ENCODE measurements at regions not wholly inside any gene's neighbourhood (a gene's known extent, or its start where the extent isn't known, plus 50 kb on each side); places are given as distances from the start of the nearest gene placed in this dataset.

DNA sequence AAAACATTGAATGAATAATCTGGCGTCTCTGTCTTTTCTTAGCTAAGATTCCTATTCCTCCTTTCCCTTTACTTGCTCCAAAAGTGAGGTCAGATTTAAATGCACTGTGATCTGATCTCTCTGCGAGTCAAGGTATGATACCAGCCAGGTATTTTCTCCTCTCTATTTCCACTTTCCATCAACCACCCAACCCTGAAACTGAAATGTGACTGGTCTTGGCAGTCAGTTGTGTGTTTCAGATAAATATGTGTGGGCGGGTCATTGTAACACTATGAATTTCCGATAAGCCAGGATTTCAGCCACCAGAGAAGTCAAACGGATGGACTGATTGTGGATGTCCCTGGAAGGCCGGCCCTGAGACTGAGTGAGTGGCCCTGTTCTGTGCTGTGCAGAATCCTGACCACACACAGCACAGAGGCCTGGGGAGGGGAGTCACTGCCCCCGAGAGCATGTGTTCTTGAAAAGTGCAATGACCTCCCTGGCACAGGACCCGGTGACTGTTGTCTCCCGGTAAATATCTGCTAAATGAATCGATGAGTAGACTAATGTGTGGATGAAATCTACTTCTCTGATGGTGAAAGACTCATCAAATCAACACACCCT is 612.5 kb upstream of the TMEM132C start:
- Histone ChIP-seq H3K4me3 (ENCODE audit: low read depth, low read length) (no peak overlapping the region), H3K36me3 (ENCODE audit: control insufficient read depth, insufficient read depth, low read length) (no peaks in the 10 kb centered on the region), H3K27me3 (ENCODE audit: control insufficient read depth, insufficient read depth, low read length) (no peaks in the 10 kb centered on the region)
- no peak for DNase-seq (ENCODE audit: low read depth)
- TF ChIP-seq, protein P1, sequence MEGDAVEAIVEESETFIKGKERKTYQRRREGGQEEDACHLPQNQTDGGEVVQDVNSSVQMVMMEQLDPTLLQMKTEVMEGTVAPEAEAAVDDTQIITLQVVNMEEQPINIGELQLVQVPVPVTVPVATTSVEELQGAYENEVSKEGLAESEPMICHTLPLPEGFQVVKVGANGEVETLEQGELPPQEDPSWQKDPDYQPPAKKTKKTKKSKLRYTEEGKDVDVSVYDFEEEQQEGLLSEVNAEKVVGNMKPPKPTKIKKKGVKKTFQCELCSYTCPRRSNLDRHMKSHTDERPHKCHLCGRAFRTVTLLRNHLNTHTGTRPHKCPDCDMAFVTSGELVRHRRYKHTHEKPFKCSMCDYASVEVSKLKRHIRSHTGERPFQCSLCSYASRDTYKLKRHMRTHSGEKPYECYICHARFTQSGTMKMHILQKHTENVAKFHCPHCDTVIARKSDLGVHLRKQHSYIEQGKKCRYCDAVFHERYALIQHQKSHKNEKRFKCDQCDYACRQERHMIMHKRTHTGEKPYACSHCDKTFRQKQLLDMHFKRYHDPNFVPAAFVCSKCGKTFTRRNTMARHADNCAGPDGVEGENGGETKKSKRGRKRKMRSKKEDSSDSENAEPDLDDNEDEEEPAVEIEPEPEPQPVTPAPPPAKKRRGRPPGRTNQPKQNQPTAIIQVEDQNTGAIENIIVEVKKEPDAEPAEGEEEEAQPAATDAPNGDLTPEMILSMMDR (IDR thresholded peaks at IDR 0.05; ENCODE audit: insufficient read depth, low read length, poor library complexity, severe bottlenecking), result no peak

DNA sequence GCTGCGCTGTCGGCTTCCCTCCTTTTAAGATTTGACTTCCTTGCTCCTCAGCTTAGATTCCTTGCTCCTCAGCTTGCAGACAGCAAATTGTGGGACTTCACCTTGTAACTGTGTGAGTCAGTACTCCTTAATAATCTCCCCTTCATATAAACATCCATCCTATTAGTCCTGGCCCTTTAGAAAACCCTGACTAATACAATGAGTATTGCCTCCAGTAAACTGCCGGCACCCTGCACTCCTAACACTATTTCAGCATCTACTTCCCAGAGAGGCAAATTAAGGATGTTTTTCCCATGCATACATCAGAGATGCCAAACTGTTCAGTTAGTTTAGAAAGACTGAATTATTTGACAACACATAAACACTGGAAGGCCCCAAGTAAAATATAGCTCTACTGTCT is 611.3 kb upstream of the TMEM132C start:
- TF ChIP-seq, protein P1 (IDR thresholded peaks at IDR 0.05; ENCODE audit: insufficient read depth, low read length, poor library complexity, severe bottlenecking), result no peak
- DNase-seq (ENCODE audit: low read depth), result no peak
- H3K27me3 ChIP-seq (ENCODE audit: control insufficient read depth, insufficient read depth, low read length), result no peaks in the 10 kb centered on the region
- H3K4me3 ChIP-seq (ENCODE audit: low read depth, low read length), result no peak overlapping the region
- H3K36me3 ChIP-seq (ENCODE audit: control insufficient read depth, insufficient read depth, low read length), result no peaks in the 10 kb centered on the region

DNA sequence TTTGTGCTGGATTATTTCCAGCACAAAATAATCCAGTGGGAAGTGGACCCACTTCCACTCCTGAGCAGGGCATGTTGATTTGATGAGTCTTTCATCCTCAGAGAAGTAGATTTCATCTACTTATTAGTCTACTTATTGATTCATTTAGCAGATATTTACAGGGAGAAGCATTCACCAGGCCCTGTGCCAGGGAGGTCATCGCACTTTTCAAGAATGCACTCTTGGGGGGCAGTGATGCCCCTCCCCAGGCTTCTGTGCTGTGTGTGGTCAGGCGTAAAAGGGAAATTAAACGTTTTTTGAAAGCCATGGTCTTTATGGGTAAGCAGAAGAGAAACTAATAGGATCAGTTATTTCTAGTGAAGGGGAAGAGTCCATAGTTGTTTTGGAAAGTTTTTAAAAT is 610.7 kb upstream of the TMEM132C start:
- Histone ChIP-seq H3K36me3 (ENCODE audit: control insufficient read depth, insufficient read depth, low read length) (no peaks in the 10 kb centered on the region), H3K4me3 (ENCODE audit: low read depth, low read length) (no peak overlapping the region), H3K27me3 (ENCODE audit: control insufficient read depth, insufficient read depth, low read length) (no peaks in the 10 kb centered on the region)
- TF ChIP-seq, protein P1 (IDR thresholded peaks at IDR 0.05; ENCODE audit: insufficient read depth, low read length, poor library complexity, severe bottlenecking), result no peak
- no peak for DNase-seq (ENCODE audit: low read depth)

DNA sequence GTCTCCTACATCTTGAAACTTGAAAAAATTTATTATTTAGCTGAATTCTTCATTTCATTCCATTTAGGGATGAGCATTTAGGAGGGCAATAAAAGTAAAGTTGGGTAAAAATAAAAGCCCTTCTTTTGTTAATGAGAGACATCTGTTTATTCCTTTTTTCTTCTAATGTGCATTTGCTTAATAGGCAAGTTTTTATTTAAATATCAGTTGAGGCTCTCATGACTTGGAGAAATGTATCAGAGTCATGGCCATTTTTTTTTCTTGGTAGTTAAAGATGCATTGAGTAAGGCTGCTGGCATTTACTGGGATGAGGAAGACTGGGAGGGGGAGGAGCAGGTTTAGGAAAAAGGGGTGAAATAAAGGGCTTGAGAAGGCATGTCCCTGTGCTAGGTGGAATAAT is 609.9 kb upstream of the TMEM132C start:
- Histone ChIP-seq H3K27me3 (ENCODE audit: control insufficient read depth, insufficient read depth, low read length) (no peaks in the 10 kb centered on the region), H3K36me3 (ENCODE audit: control insufficient read depth, insufficient read depth, low read length) (no peaks in the 10 kb centered on the region), H3K4me3 (ENCODE audit: low read depth, low read length) (no peak overlapping the region)
- no peak for DNase-seq (ENCODE audit: low read depth)
- TF ChIP-seq, protein P1 (IDR thresholded peaks at IDR 0.05; ENCODE audit: insufficient read depth, low read length, poor library complexity, severe bottlenecking), result no peak

DNA sequence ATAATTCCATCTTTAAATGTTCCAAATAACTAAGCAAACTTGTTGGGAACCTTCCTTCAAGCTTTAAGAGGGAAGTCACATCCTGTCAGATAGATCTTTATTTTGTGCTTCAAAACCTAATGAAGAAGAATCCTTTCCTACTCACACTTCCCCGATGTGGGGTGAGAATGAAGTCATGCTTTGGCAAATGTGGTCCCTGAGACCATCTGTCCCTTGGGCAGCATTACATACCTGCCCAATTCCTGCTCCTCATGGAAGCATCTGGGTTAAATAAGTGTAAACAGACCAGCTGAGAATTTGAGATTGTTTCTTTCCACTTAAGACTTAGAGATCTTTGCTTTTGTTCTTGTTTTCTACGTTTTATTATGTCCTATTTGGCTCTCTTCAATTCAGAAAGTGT is 606.0 kb upstream of the TMEM132C start:
- Histone ChIP-seq H3K4me3 (ENCODE audit: low read depth, low read length) (no peak overlapping the region), H3K36me3 (ENCODE audit: control insufficient read depth, insufficient read depth, low read length) (no peaks in the 10 kb centered on the region), H3K27me3 (ENCODE audit: control insufficient read depth, insufficient read depth, low read length) (no peaks in the 10 kb centered on the region)
- TF ChIP-seq, protein P1 (IDR thresholded peaks at IDR 0.05; ENCODE audit: insufficient read depth, low read length, poor library complexity, severe bottlenecking), result no peak
- DNase-seq (ENCODE audit: low read depth), result no peak

DNA sequence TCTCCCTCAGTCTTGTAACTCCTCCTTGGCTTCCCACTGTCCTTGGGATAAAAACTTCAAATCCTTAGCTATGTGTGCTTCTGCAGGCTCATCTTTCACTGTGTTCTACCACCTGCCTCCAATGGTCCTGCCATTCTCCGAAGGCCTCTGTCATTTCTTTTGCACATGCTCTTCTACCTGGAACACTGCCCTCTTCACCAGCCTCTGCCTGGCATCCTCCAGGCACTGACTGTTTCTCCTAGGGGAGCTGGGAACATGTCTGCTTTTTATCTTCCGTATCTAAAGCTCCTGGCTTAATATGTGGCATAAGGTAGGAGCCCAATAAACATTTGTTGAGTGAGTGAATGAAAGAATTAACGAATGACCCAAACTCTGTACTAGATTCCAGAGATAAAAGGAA is 603.3 kb upstream of the TMEM132C start:
- no peak overlapping the region for H3K4me3 ChIP-seq (ENCODE audit: low read depth, low read length)
- no peak for DNase-seq (ENCODE audit: low read depth)
- TF ChIP-seq, protein P1 (IDR thresholded peaks at IDR 0.05; ENCODE audit: insufficient read depth, low read length, poor library complexity, severe bottlenecking), result no peak
- no peaks in the 10 kb centered on the region for H3K36me3 ChIP-seq (ENCODE audit: control insufficient read depth, insufficient read depth, low read length)
- H3K27me3 ChIP-seq (ENCODE audit: control insufficient read depth, insufficient read depth, low read length), result no peaks in the 10 kb centered on the region
